Islet precursor cell (in vitro differentiated cells): ENCODE measurements at regions not wholly inside any gene's neighbourhood (a gene's known extent, or its start where the extent isn't known, plus 50 kb on each side); places are given as distances from the start of the nearest gene placed in this dataset.
"Not testable (repeated sequence)": the region's sequence is repeated elsewhere in the genome, so short reads cannot be mapped to it uniquely, and the experiment has no call there.

Experiments used
- DNase-seq: peaks from one replicate; pipeline ENCODE4 v3.0.0-alpha.2; 2018

DNA sequence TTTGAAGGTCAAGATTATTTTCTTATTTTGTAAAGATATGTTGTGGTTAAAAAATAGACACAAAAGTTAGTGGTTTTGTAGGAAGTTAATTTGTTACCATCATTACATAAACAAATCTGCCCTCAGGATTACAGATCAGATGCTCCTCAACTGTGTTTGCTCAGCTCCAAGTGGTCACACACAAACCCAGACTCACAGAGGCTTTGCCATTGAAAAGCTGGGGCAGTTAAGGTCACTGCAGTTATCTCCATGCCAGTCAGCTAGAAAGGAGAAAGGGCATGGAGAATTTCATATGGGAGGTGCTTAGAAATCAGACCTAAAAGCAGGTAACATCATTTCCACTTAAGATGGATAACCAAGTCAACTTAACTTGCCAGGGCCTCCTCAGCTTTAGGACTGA is 825.7 kb upstream of the GBE1 start:
- DNase-seq: no peak

DNA sequence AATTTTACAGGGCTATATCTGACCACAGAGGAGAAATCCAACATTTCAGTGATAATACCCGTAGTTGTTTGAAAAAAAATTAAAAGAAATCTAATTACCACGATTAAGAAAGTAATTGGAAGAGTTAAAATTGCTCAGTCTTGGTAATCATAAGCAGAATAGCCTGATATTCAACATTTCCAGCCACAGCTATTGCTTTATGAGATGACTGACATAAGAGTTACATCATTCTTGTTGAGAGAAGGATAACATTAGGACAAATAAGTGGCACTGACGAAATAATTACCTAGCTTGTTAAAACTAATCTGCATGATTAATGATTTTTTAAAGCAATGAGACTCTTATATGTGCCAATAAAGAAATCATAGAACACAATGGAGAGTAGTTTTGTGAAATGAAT is 825.0 kb upstream of the GBE1 start:
- no peak for DNase-seq

DNA sequence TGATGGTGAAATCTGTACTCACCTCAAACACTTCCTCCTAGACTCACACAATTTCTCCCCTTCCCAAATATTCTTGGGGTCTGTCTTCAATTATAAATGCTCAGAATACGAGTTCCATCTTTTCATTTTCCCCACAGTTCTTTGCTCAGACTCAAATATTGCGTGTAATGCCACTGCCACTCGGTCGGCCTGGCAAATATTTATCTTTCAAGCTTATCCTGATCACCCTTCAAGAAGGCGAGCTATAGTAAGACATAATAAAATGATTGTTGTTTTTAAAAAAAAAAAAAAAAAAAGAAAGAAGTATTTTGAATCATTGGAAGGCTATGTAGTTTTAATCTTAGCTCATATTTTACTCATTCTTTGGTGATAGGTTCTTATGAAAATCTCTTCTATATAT is 824.6 kb upstream of the GBE1 start:
- DNase-seq: not testable (repeated sequence)

DNA sequence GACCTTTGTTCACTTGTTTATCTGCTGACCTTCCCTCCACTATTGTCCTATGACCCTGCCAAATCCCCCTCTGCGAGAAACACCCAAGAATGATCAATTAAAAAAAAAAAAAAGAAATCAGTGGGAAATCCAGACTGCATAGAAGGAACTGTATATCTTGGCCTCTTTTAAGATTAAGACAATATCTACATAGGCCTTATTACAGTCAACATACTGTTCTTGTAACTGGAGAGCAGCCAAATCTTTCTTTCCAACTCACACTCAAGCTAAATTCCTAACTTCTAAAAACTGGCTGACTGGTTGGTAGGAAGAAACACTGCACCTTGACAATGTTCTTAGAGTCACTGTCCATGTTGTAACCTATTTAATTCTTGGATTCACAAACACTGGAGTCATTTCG is 824.1 kb upstream of the GBE1 start:
- DNase-seq: not testable (repeated sequence)

DNA sequence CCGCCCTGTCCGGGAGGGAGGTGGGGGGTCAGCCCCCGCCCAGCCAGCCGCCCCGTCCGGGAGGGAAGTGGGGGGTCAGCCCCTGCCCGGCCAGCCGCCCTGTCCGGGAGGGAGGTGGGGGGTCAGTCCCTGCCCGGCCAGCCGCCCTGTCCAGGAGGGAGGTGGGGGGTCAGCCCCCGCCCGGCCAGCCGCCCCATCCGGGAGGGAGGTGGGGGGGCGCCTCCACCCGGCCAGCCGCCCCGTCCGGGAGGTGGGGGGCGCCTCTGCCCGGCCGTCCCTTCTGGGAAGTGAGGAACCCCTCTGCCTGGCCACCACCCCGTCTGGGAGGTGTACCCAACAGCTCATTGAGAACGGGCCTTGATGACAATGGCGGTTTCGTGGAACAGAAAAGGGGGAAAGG is 823.4 kb upstream of the GBE1 start:
- DNase-seq: not testable (repeated sequence)

DNA sequence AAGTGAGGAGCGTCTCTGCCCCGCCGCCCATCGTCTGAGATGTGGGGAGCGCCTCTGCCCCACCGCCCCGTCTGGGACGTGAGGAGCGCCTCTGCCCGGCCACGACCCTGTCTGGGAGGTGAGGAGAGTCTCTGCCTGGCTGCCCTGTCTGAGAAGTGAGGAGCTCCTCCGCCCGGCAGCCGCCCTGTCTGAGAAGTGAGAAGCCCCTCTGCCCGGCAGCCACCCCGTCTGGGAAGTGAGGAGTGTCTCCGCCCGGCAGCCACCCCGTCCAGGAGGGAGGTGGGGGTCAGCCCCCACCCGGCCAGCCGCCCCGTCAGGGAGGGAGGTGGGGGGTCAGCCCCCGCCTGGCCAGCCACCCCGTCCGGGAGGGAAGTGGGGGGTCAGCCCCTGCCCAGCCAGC is 823.0 kb upstream of the GBE1 start:
- DNase-seq: not testable (repeated sequence)

DNA sequence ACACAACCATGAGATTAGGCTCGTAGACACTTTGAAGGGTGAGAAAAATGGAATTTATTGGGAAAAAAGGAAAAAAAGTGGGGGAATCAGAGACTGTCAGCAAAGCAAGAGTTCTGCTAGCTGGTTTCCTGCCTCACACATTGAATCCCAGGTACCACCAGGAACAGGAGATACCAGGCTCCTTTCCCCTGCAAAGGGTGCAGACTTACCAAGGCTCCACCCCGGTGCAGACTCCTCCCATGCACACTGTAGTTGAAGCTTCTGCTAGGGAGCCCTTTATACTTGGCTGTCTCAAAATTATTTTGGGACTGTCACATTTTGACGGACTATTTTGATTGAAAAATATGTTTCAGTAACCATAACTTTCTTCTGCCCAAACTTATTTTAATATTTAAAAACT is 819.9 kb upstream of the GBE1 start:
- no peak for DNase-seq

DNA sequence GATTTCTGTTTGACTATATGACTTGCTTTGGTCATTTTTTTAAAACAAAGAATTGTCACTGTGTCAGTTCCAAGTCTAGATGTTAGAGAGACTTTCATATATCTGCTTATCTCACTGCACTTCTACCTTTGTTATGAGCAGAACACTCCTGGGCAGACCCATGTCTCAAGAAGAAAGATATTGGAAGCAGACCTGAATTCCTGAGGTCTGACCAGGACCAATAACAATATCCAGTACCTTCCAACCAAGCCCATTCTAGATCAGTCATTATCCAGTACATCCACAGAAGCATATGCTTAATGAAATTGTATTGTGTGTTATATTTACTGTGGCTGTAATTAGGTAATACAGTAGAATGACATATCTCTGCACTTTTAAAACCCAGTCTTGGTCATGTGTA is 811.3 kb upstream of the GBE1 start:
- DNase-seq: no peak

DNA sequence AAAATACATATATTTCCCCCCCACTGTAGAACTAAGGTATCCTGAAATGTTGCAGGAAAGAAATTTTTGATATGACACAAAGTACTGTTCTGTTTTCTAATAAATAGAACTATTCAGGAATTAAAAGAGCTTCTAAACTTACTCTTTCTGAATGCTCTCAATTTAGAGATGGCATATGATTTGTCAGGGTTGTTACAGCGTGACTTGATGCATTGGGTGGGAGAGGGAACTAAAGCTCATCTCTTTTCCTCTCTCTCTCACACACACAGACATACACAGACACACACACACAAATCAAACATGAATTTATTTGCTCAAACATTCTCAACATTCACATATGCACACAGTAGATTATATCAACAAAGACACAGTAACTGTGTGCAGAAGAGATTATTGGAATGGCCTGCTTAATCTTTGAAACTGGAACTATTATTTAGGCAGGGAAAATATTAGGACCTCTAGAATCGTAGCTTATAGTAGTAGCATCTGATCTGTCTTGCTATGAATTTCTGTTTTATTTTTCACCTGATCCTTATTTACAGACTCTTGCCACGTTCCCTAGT is 807.4 kb upstream of the GBE1 start:
- DNase-seq: no peak

DNA sequence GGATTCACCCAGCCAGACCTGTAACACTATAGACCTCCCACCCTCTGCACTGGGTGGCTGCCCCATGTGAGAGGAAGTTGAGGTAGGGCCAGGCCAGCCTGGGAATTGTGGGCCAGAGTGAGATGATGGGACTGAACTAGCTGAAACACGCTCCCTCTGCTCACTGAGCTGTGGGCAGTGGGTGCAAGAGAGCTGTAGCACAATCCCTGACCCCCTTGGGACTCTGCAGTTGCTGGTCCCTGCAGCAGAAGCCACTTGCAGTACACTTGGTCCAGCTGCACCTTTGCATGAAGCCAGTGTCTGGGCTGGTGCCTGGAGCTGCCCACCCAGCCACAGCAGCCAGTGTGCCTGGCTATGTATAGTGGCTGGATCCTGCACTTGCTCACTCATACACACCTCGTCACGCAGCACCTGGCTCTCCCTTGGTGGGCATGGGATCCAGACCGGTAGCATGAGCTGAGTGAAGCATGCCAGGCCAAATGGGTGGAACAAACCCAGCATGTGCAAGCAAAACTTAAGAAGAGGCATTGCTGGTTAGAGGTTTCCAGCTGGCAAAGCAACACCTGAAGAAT is 805.7 kb upstream of the GBE1 start:
- no peak for DNase-seq

DNA sequence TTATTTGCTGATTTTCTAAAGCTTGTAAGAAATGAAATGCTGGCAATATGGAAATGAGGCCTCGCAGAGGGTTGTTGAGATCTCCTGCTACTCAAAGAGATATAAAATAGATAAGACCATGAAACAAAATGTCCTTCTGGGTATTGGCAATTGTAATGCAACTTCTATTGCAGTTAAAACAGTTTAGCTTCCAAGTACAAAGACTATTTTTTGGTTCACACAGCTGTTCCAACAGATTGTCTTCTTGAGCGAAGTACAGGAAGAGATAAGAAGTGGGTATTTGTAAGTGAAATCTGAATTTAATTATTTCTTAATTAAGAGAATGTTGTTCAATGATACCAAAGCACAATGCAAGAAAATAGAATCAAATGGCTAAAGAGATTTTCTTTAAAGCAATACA is 801.5 kb upstream of the GBE1 start:
- DNase-seq: no peak

DNA sequence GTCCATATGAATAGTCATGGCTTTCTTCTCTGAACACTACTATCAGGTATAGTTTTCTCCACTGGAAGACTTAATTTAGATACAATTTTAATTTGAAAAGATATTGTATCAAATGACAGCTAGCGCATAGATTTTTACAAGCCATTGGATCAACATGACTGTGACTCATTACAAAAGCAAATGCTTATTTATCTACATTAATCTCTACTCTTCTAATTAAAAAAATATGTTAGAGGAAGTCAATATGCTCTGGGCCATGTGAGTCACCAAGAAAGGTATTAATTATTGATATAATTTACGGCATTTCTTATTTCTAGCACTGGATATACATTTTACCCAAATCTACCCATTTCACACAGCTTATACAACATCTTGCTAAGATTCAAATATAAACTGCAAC is 800.3 kb upstream of the GBE1 start:
- no peak for DNase-seq

DNA sequence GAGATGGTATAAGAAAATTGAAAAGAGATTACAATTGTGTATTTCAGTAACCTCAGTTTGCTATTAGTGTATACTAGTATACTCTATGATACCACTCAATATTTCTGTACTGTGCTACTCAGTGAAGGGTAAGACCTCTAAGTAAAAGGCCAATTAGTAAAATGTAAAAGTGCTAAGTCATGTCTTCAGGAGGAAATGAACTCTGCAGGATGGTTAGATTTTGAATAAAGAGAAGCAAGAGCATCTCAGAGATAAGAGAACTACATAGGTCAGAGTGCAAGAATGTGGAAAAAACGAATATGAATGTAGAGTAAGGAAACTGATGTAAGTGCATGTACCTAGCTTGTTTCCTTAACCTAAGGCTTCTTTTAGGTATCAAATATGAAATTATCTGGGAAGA is 796.6 kb upstream of the GBE1 start:
- no peak for DNase-seq

DNA sequence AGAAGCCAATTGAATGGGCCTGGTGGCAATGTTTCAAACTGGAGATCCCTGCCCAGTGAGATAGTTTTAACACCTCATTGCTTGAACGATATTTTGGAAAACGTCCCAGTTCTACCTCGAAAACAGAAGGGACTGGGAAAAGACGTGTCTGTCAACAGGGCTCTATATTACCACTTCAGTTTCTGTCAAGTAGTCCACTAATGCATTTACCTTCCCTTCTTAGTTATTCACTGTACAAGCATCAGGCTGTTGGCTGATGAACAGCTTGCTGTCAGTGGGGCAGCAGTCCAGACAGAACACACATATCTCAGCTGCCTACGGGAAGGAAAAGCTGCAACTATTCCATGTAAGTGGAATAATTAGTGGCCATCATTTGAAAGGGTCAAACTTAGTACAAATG is 794.7 kb upstream of the GBE1 start:
- no peak for DNase-seq

DNA sequence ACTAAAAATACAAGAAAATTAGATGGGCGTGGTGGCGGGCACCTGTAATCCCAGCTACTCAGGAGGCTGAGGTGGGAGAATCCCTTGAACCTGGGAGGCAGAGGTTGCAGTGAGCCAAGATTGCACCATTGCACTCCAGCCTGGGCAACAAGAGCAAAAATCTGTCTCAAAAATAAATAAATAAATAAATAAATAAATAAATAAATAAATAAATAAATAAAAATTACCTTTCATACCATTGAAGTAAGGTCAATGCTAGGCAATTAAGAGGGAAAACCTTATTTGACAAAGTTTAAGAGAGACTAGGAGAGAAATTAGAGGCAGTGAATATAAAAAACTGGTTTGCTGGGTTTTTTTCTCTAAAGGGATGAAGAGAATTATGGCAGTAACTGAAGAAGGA is 781.1 kb upstream of the GBE1 start:
- not testable (repeated sequence) for DNase-seq

DNA sequence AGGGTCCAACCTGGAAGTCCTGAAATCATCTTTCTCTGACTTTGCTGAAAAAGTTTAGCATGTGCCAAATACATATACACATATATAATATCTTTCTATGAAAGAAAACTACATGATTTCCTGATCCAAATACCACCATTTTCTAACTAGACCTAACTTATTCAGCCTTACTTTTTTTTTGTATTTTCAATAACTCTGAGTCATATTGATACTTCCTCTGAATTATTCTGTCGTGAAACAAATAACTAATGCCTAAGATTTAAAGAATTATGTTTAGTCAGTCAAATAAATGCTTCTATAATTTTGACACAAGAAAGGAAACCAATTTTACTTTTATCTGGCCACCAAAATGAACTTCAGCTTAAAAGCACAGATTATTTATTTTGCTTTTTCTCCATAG is 760.2 kb upstream of the GBE1 start:
- DNase-seq: no peak

DNA sequence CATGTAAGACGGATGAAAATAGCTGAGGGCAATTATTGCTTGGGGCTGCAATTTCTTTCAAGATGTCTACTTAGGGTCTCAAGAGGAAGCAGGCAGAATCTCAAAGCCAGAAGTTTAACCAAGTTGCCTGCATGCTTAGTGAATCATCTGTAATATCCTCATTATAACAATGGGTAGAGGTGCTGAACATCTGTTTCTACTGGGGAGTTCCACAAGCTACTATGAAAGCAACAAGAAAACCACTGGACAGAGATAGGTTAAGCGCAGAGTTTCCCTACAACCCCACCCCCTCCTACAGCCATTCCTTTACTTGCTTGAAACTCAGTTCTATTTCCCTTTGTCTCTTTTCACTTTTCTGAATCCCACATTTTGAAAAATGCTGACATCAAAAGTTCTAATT is 759.4 kb upstream of the GBE1 start:
- DNase-seq: no peak

DNA sequence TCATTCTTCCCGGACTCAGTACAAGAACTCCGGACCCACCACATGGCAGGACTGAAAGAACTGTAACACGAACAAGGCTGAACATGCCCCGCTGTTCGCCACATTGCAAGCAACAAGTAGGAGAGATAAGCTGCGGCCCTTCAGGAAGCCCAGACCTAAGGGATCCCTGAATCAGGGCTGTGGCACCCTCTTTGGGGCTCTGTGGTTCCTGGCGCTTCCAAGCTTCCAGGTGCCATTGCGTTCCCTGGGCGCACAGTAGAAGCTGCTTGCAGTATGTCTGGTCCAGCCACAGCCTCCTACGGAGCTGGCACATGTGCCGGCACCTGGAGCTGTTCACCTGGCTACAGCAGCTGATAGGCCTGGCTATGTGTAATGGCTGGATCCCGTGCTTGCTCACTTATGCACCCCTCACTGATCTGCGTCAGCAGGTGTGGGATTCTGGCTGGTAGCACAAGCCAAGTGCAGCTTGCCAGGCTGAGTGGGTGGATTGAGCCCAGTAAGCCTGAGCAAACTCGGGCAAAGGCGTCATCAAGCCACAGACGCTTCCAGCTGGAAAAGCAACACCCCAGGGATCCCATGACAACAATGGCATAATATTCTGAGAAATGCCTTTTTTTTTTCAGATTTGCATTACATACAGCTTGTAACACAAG is 748.6 kb upstream of the GBE1 start:
- no peak for DNase-seq

DNA sequence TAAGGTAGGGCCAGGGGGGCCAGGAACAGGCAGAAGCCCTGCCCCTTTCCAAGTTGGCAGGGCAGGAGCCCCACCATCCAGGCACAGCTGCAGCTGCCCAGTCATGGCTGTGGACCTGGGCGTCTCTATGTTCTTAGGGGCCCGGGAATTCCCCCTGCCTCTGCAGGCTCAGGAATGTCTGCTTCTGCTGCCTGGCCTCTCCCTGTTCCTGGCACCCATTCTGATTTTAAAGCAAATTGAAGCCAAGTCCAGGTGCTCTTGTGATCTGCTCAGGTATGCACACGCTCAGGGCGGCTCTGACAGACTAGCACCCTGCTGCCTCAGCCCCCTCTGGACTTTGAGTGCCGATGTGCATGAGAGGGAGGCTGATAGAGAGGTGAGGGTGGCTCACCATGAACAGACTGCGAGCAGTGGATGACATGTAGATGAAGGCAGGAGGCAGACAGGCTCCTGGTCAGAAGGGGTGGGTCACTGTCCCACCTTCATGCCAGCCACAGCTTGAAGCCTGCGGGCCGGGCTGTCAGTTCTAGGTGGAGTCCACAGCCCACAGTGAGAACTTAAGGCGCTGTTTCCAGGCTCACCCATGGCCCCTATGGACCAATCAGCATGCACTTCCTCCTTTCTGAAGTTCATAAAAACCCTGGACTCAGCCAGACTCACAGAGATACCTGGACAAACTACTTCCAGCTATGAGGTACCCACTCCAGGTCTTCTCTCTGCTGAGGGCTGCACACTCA is 747.8 kb upstream of the GBE1 start:
- DNase-seq: no peak

DNA sequence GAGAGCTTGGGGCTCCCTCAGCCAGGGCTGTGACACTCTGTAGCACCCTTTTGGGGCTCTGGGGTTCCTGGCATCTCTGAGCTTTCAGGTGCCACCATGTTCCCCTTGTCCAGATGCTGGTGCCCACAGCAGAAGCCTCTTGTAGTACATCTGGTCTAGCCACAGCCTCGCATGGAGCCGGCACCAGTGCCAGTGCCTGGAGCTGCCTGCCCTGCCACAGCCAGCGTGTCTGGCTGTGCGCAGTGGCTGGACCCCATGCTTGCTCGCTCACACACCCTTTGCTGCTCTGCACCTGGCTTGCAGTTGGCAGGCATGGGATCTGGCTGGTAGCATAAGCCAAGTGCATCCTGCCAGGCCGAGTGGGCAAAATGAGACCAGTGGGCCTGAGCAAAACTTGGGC is 744.8 kb upstream of the GBE1 start:
- DNase-seq: no peak

DNA sequence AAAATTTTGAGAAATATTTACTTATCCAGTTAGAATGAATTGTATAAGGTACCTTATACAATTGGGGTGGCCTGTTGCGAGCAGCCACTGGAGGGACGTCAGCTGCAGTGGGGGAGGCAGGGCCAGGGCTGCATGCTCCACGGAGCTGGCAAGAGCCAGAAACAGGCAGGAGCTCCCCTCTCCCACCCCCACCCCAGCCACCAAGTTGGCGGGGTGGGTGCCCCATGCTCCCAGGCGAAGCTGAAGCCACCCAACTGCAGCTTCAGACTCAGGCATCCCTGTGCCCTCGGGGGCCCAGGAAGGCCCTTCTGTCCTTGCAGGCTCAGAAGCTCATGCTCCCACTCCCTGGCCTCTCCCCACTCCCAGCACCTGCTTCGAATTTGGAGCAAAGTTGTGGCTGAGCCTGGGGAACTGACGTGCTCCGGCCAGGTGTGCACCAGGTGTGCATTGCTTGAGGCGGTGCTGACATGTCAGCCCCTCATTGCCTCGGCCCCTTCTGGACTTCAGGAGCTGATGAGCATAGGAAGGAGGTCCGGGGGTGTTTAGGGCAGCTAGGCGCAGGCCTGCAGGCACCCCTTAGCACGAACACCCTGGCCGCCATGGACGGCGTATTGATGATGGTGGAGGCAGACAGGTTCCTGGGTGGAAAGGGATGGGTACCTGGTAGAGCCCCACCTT is 743.8 kb upstream of the GBE1 start:
- DNase-seq: no peak

DNA sequence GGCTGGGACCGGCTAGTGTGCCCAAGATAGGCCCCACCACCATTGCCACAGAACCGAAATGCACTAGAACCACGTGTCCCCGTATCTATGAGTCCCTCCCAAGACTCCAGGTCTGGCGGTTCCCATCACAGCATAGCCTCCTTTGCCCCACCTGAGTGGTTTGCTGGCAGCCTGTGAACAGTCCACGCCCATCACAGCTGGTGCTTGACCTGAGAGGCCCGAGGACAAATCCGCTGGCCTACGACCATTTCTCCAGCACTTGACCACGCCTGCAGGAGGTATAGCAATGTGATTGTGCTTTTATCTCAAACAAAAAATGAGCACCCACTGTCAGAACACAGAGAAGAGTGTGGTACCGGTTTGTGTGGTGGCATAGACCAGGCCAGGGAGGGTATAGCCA is 736.7 kb upstream of the GBE1 start:
- no peak for DNase-seq

DNA sequence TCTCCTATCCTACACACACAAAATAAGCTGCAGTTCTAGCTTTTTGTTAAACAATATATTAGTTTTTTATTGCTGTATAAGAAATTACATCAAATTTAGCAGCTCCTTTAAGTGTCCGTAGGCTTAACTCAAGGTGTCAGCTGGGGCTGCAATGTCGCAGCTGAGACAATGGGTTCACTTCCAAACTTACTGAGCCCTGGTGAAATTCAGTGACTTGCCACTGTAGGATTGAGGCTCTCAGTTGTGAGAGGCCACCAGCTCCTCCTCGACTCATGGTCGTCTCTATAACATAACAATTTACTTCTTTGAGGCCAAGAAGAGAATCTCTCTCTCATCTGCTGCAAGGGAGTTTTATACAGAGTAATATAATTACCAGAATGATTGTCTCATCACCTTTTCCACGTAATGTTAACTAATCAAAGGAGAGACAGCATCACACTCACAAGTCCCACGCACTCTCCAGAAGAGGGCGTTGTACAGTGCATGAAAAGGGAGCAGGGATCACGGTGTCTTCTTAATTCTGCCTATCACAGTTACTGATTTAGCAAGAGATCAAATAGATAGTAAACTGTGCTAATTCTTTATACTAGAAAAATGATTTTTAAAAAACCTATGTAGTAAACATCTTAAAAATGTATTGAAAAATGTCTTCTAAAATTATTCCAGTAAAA is 735.6 kb upstream of the GBE1 start:
- no peak for DNase-seq
